Liver (tissue), 8 donors: ENCODE measurements at regions not wholly inside any gene's neighbourhood (a gene's known extent, or its start where the extent isn't known, plus 50 kb on each side); places are given as distances from the start of the nearest gene placed in this dataset.

Source experiments
- DNase-seq: peaks from one replicate; pipeline ENCODE4 v3.0.0-alpha.2; 2017; ENCODE audit warnings: low spot score
- H3K27ac ChIP-seq, 2 donors: one replicate each; pipeline ENCODE4 v1.7.0; 2013; ENCODE audit warnings: inconsistent platforms in 2 of 2, low read length in 2 of 2, control low read depth in 1 of 2, low read depth in 1 of 2, mild to moderate bottlenecking in 1 of 2
- H3K27me3 ChIP-seq, 4 donors: one replicate each; pipeline versions ENCODE4 v1.6.1 to v1.7.0; 2013; ENCODE audit warnings: low read length in 3 of 4, inconsistent platforms in 1 of 4, mild to moderate bottlenecking in 1 of 4, moderate library complexity in 1 of 4; ENCODE audit not compliant: control insufficient read depth in 4 of 4, insufficient read depth in 4 of 4
- H3K36me3 ChIP-seq, 4 donors: one replicate each; pipeline versions ENCODE4 v1.6.1 to v1.7.0; 2013; ENCODE audit warnings: low read length in 3 of 4, mild to moderate bottlenecking in 3 of 4, low read depth in 1 of 4, moderate library complexity in 1 of 4; ENCODE audit not compliant: control insufficient read depth in 4 of 4, insufficient read depth in 3 of 4
- H3K4me1 ChIP-seq, 4 donors: one replicate each; pipeline versions ENCODE4 v1.6.1 to v1.7.0; 2013; ENCODE audit warnings: low read length in 3 of 4, mild to moderate bottlenecking in 3 of 4, moderate library complexity in 1 of 4; ENCODE audit not compliant: control insufficient read depth in 4 of 4, insufficient read depth in 4 of 4
- H3K4me3 ChIP-seq, 3 donors: one replicate each; pipeline versions ENCODE4 v1.6.1 to v1.7.0; 2013; ENCODE audit warnings: low read length in 3 of 3, control low read depth in 1 of 3, low read depth in 1 of 3, mild to moderate bottlenecking in 1 of 3
- H3K9ac ChIP-seq, 2 donors: one replicate each; pipeline ENCODE4 v1.7.0; 2013; ENCODE audit warnings: low read length in 2 of 2, mild to moderate bottlenecking in 2 of 2, moderate library complexity in 2 of 2, control low read depth in 1 of 2, low read depth in 1 of 2
- H3K9me3 ChIP-seq, 4 donors: one replicate each; pipeline versions ENCODE4 v1.6.1 to v1.7.0; 2013; ENCODE audit warnings: low read length in 3 of 4; ENCODE audit not compliant: control insufficient read depth in 4 of 4
- EGR1 ChIP-seq, 2 donors: IDR thresholded peaks; 2 replicates each; pipeline ENCODE4 v1.6.1; 2016 to 2018; ENCODE audit warnings: antibody characterized with exemption in 2 of 2, low read depth in 2 of 2
- FOXA1 ChIP-seq: IDR thresholded peaks from 2 replicates; pipeline ENCODE4 v1.6.1; 2016; ENCODE audit warnings: antibody characterized with exemption
- GABPA ChIP-seq, 2 donors: IDR thresholded peaks in 1 of 2; conservative IDR thresholded peaks in 1 of 2; 2 replicates each; pipeline ENCODE4 v1.6.1; 2016; ENCODE audit warnings: antibody characterized with exemption in 2 of 2, mild to moderate bottlenecking in 1 of 2, moderate library complexity in 1 of 2
- HNF4A ChIP-seq, 2 donors: conservative IDR thresholded peaks; 2 replicates each; pipeline ENCODE4 v1.6.1; 2016; ENCODE audit warnings: antibody characterized with exemption in 2 of 2, mild to moderate bottlenecking in 2 of 2
- HNF4G ChIP-seq: IDR thresholded peaks from 2 replicates; pipeline ENCODE4 v1.6.1; 2016; ENCODE audit warnings: antibody characterized with exemption
- JUND ChIP-seq, 2 donors: IDR thresholded peaks; 2 replicates each; pipeline ENCODE4 v1.6.1; 2016; ENCODE audit warnings: antibody characterized with exemption in 2 of 2
- NR2F2 ChIP-seq: IDR thresholded peaks from 2 replicates; pipeline ENCODE4 v1.6.1; 2016; ENCODE audit warnings: antibody characterized with exemption
- RAD21 ChIP-seq, 2 donors: IDR thresholded peaks; 2 replicates each; pipeline ENCODE4 v1.6.1; 2016; ENCODE audit warnings: antibody characterized with exemption in 2 of 2, mild to moderate bottlenecking in 2 of 2
- RXRA ChIP-seq, 2 donors: IDR thresholded peaks; 2 replicates each; pipeline ENCODE4 v1.6.1; 2017 to 2018; ENCODE audit warnings: antibody characterized with exemption in 2 of 2, mild to moderate bottlenecking in 1 of 2
- SP1 ChIP-seq: IDR thresholded peaks from 2 replicates; pipeline ENCODE4 v1.6.1; 2018; ENCODE audit warnings: antibody characterized with exemption, mild to moderate bottlenecking
- TAF1 ChIP-seq: conservative IDR thresholded peaks from 2 replicates; pipeline ENCODE4 v1.6.1; 2016; ENCODE audit warnings: antibody characterized with exemption, mild to moderate bottlenecking
- WGBS: extraction: QIAGEN DNeasy Blood & Tissue Kit; methylation state at CpG from one replicate; pipeline ENCODE4 v1.1.7; 2013; 5-methylcytosine and 5-hydroxymethylcytosine counted together
- TF ChIP-seq, protein P1 (sequence below): IDR thresholded peaks from 2 replicates; pipeline ENCODE4 v1.6.1; 2016; ENCODE audit warnings: antibody characterized with exemption
- TF ChIP-seq, protein P2 (sequence below): fragments of 150-350 bp; IDR thresholded peaks from 2 replicates; pipeline ENCODE4 v1.5.1; 2017; ENCODE audit warnings: improper control_type of control experiment, low read depth, low read length; ENCODE audit not compliant: missing input control
- TF ChIP-seq, protein P3 (sequence below): IDR thresholded peaks from 2 replicates; pipeline ENCODE4 v1.6.1; 2016; ENCODE audit warnings: antibody characterized with exemption
- TF ChIP-seq, protein P4 (sequence below): IDR thresholded peaks from 2 replicates; pipeline ENCODE4 v1.6.1; 2016; ENCODE audit warnings: antibody characterized with exemption
- TF ChIP-seq, protein P5 (sequence below): IDR thresholded peaks from 2 replicates; pipeline ENCODE4 v1.6.1; 2016; ENCODE audit warnings: antibody characterized with exemption, mild to moderate bottlenecking
- donor health status: healthy.
- donor health status: healthy.
- donor health status: healthy.
- donor health status: healthy.
- donor health status: healthy.

DNA sequence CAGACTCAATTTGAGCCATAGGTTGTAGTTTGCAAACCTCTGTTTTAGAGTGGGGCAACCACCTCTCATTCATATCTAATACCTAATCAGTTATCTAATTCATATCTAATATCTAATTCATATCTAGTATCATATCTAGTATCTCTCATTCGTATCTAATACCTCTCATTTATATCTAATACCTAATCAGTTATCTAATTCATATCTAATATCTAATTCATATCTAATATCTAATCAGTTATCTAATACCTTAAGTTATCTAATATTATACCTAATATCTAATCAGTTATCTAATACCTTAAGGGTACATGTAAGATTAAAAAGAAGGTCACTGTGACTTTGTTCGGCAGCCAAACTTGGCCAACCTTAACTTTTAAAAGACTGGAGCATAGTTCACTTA is 403.4 kb upstream of the MMADHC start:
- Histone ChIP-seq H3K4me3 (no peak overlapping the region), H3K4me1 (peaks cover 7 to 34% (median 9%) of the 10 kb centered on the region in 4 donors), H3K9me3 (no peaks in the 10 kb centered on the region), H3K9ac (no peak overlapping the region), H3K27ac (no peak overlapping the region), H3K36me3 (no peaks in the 10 kb centered on the region), H3K27me3 (no peaks in the 10 kb centered on the region)
- no peak for DNase-seq
- no peak for TF ChIP-seq FOXA1
- no peak for TF ChIP-seq RXRA (IDR thresholded peaks at IDR 0.05)
- no peak for TF ChIP-seq HNF4G
- TF ChIP-seq GABPA (IDR thresholded peaks at IDR 0.05 in 1 of 2, conservative IDR thresholded peaks at IDR 0.05 in 1 of 2), result no peak
- TF ChIP-seq, protein P1, sequence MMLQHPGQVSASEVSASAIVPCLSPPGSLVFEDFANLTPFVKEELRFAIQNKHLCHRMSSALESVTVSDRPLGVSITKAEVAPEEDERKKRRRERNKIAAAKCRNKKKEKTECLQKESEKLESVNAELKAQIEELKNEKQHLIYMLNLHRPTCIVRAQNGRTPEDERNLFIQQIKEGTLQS, result no peak
- TF ChIP-seq SP1, result no peak
- TF ChIP-seq, protein P2, sequence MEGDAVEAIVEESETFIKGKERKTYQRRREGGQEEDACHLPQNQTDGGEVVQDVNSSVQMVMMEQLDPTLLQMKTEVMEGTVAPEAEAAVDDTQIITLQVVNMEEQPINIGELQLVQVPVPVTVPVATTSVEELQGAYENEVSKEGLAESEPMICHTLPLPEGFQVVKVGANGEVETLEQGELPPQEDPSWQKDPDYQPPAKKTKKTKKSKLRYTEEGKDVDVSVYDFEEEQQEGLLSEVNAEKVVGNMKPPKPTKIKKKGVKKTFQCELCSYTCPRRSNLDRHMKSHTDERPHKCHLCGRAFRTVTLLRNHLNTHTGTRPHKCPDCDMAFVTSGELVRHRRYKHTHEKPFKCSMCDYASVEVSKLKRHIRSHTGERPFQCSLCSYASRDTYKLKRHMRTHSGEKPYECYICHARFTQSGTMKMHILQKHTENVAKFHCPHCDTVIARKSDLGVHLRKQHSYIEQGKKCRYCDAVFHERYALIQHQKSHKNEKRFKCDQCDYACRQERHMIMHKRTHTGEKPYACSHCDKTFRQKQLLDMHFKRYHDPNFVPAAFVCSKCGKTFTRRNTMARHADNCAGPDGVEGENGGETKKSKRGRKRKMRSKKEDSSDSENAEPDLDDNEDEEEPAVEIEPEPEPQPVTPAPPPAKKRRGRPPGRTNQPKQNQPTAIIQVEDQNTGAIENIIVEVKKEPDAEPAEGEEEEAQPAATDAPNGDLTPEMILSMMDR, result no peak
- no peak for TF ChIP-seq EGR1 (IDR thresholded peaks at IDR 0.05; ENCODE audit: low read depth in 2 of 2)
- TF ChIP-seq, protein P3, sequence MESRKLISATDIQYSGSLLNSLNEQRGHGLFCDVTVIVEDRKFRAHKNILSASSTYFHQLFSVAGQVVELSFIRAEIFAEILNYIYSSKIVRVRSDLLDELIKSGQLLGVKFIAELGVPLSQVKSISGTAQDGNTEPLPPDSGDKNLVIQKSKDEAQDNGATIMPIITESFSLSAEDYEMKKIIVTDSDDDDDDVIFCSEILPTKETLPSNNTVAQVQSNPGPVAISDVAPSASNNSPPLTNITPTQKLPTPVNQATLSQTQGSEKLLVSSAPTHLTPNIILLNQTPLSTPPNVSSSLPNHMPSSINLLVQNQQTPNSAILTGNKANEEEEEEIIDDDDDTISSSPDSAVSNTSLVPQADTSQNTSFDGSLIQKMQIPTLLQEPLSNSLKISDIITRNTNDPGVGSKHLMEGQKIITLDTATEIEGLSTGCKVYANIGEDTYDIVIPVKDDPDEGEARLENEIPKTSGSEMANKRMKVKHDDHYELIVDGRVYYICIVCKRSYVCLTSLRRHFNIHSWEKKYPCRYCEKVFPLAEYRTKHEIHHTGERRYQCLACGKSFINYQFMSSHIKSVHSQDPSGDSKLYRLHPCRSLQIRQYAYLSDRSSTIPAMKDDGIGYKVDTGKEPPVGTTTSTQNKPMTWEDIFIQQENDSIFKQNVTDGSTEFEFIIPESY, result no peak
- TF ChIP-seq JUND (IDR thresholded peaks at IDR 0.05), result no peak
- no peak for TF ChIP-seq NR2F2
- TF ChIP-seq, protein P4, sequence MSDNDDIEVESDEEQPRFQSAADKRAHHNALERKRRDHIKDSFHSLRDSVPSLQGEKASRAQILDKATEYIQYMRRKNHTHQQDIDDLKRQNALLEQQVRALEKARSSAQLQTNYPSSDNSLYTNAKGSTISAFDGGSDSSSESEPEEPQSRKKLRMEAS, result no peak
- TF ChIP-seq, protein P5, sequence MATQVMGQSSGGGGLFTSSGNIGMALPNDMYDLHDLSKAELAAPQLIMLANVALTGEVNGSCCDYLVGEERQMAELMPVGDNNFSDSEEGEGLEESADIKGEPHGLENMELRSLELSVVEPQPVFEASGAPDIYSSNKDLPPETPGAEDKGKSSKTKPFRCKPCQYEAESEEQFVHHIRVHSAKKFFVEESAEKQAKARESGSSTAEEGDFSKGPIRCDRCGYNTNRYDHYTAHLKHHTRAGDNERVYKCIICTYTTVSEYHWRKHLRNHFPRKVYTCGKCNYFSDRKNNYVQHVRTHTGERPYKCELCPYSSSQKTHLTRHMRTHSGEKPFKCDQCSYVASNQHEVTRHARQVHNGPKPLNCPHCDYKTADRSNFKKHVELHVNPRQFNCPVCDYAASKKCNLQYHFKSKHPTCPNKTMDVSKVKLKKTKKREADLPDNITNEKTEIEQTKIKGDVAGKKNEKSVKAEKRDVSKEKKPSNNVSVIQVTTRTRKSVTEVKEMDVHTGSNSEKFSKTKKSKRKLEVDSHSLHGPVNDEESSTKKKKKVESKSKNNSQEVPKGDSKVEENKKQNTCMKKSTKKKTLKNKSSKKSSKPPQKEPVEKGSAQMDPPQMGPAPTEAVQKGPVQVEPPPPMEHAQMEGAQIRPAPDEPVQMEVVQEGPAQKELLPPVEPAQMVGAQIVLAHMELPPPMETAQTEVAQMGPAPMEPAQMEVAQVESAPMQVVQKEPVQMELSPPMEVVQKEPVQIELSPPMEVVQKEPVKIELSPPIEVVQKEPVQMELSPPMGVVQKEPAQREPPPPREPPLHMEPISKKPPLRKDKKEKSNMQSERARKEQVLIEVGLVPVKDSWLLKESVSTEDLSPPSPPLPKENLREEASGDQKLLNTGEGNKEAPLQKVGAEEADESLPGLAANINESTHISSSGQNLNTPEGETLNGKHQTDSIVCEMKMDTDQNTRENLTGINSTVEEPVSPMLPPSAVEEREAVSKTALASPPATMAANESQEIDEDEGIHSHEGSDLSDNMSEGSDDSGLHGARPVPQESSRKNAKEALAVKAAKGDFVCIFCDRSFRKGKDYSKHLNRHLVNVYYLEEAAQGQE, result no peak
- no peak for TF ChIP-seq RAD21 (IDR thresholded peaks at IDR 0.05)
- TF ChIP-seq TAF1, result no peak
- 63% methylated on average over 2 of the region's 2 CpGs for WGBS

DNA sequence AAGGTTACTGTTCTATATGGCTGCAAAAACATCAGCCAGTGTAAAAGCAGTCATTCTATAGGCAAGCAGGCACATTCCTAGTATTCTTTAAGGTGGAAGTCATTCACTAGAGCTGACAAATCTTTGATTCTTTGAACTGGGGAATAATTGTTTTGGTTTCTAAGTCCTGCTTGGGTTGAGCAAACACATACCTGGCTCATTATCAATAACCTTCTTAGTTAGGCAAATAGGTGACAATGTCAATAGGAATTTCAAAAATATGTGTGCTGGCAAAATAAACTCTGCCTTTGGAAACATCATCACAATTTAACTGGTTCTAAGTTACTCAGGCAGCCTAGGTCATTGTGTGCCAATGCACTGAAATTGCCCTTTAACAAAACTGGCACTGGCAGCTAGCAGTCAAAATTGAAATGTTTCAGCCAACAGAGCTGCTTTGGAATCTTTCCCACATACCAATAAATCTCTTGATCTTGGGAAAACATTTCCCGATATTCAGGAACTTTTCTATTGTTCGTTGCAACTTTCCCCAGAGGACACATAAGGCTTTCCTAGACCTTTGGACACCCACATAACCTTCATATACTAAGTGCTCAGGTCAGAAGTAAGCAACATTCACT is 402.0 kb upstream of the MMADHC start:
- Histone ChIP-seq H3K27me3 (no peaks in the 10 kb centered on the region), H3K9me3 (no peaks in the 10 kb centered on the region), H3K4me3 (no peak overlapping the region), H3K4me1 (peaks cover 9 to 37% (median 11%) of the 10 kb centered on the region in 4 donors), H3K9ac (no peak overlapping the region), H3K27ac (peak overlapping the region in 1 of 2 donors; percentile 32), H3K36me3 (no peaks in the 10 kb centered on the region)
- no peak for DNase-seq
- 14% methylated on average over 2 of the region's 2 CpGs for WGBS
- TF ChIP-seq RAD21 (IDR thresholded peaks at IDR 0.05), result peak; percentile 71 to 75
- TF ChIP-seq, protein P2, result no peak
- peak; percentile 84 to 94 for TF ChIP-seq JUND (IDR thresholded peaks at IDR 0.05)
- TF ChIP-seq HNF4A (conservative IDR thresholded peaks at IDR 0.05), result peak; percentile 78 to 88
- TF ChIP-seq, protein P1, result peak; percentile 76
- no peak for TF ChIP-seq NR2F2
- peak in 1 of 2 donors; percentile 45 for TF ChIP-seq GABPA (IDR thresholded peaks at IDR 0.05 in 1 of 2, conservative IDR thresholded peaks at IDR 0.05 in 1 of 2)
- TF ChIP-seq, protein P5, result peak; percentile 81
